ENCODE measurements at regions not wholly inside any gene's neighbourhood (a gene's known extent, or its start where the extent isn't known, plus 50 kb on each side); places are given as distances from the start of the nearest gene placed in this dataset.

- DNase-seq (ENCODE audit: low read depth), result no peak
- H3K4me3 ChIP-seq (ENCODE audit: low read depth, low read length), result no peak overlapping the region
- TF ChIP-seq MAX (IDR thresholded peaks at IDR 0.05; ENCODE audit: low read depth, low read length), result no peak
- no peak for TF ChIP-seq POLR2A (IDR thresholded peaks at IDR 0.05; ENCODE audit: extremely low read depth, insufficient read length)
- TF ChIP-seq MYC (IDR thresholded peaks at IDR 0.05; ENCODE audit: low read depth, low read length), result no peak
- TF ChIP-seq CTCF (IDR thresholded peaks at IDR 0.05; ENCODE audit: low read depth, low read length), result no peak
Observed at GRCh38 chr1:30129421-30130055, 593.8 kb downstream of the MATN1 start.

- no peak for DNase-seq (ENCODE audit: low read depth)
- no peak for TF ChIP-seq CTCF (IDR thresholded peaks at IDR 0.05; ENCODE audit: low read depth, low read length)
- no peak for TF ChIP-seq POLR2A (IDR thresholded peaks at IDR 0.05; ENCODE audit: extremely low read depth, insufficient read length)
- no peak for TF ChIP-seq MYC (IDR thresholded peaks at IDR 0.05; ENCODE audit: low read depth, low read length)
- TF ChIP-seq MAX (IDR thresholded peaks at IDR 0.05; ENCODE audit: low read depth, low read length), result no peak
- no peak overlapping the region for H3K4me3 ChIP-seq (ENCODE audit: low read depth, low read length)
Observed at GRCh38 chr1:30129001-30129408, 594.4 kb downstream of the MATN1 start.

GRCh38 chr1:30126848-30127247 lies 596.5 kb downstream of the MATN1 start:
- TF ChIP-seq POLR2A (IDR thresholded peaks at IDR 0.05; ENCODE audit: extremely low read depth, insufficient read length), result no peak
- TF ChIP-seq CTCF (IDR thresholded peaks at IDR 0.05; ENCODE audit: low read depth, low read length), result no peak
- TF ChIP-seq MAX (IDR thresholded peaks at IDR 0.05; ENCODE audit: low read depth, low read length), result no peak
- no peak for TF ChIP-seq MYC (IDR thresholded peaks at IDR 0.05; ENCODE audit: low read depth, low read length)
- no peak overlapping the region for H3K4me3 ChIP-seq (ENCODE audit: low read depth, low read length)
- DNase-seq (ENCODE audit: low read depth), result no peak

GRCh38 chr1:30125821-30126170 lies 597.6 kb downstream of the MATN1 start:
- TF ChIP-seq POLR2A (IDR thresholded peaks at IDR 0.05; ENCODE audit: extremely low read depth, insufficient read length), result no peak
- no peak for TF ChIP-seq CTCF (IDR thresholded peaks at IDR 0.05; ENCODE audit: low read depth, low read length)
- TF ChIP-seq MAX (IDR thresholded peaks at IDR 0.05; ENCODE audit: low read depth, low read length), result no peak
- no peak for TF ChIP-seq MYC (IDR thresholded peaks at IDR 0.05; ENCODE audit: low read depth, low read length)
- no peak overlapping the region for H3K4me3 ChIP-seq (ENCODE audit: low read depth, low read length)
- no peak for DNase-seq (ENCODE audit: low read depth)

GRCh38 chr1:30125021-30125820 lies 598.2 kb downstream of the MATN1 start:
- no peak overlapping the region for H3K4me3 ChIP-seq (ENCODE audit: low read depth, low read length)
- DNase-seq (ENCODE audit: low read depth), result no peak
- TF ChIP-seq CTCF (IDR thresholded peaks at IDR 0.05; ENCODE audit: low read depth, low read length) (no peak), MAX (IDR thresholded peaks at IDR 0.05; ENCODE audit: low read depth, low read length) (no peak), POLR2A (IDR thresholded peaks at IDR 0.05; ENCODE audit: extremely low read depth, insufficient read length) (no peak), MYC (IDR thresholded peaks at IDR 0.05; ENCODE audit: low read depth, low read length) (no peak)

Data from NB4 (cell line).